Hepatocyte (in vitro differentiated cells): ENCODE measurements at regions not wholly inside any gene's neighbourhood (a gene's known extent, or its start where the extent isn't known, plus 50 kb on each side); places are given as distances from the start of the nearest gene placed in this dataset.

Experiments
- DNase-seq: peaks from one replicate; pipeline ENCODE4 v3.0.0-alpha.2; 2016; ENCODE audit warnings: low spot score
- H2AFZ ChIP-seq: fragments of 200-600 bp; sonication (generic); 2 replicates; pipeline ENCODE4 v1.6.0; 2016; ENCODE audit warnings: antibody characterized with exemption, mild to moderate bottlenecking
- H3K27ac ChIP-seq: fragments of 200-600 bp; sonication (generic); 2 replicates; pipeline ENCODE4 v1.5.1; 2016; ENCODE audit warnings: mild to moderate bottlenecking
- H3K27me3 ChIP-seq: fragments of 200-600 bp; sonication (generic); 2 replicates; pipeline ENCODE4 v1.6.1; 2016
- H3K36me3 ChIP-seq: fragments of 200-600 bp; sonication (generic); replicated peaks from 2 replicates; pipeline ENCODE4 v1.5.1; 2016; ENCODE audit warnings: low read depth; ENCODE audit not compliant: insufficient read depth
- H3K4me1 ChIP-seq: fragments of 200-600 bp; sonication (generic); 2 replicates; pipeline ENCODE4 v1.5.1; 2016; ENCODE audit warnings: mild to moderate bottlenecking, moderate library complexity; ENCODE audit not compliant: insufficient read depth
- H3K4me2 ChIP-seq: fragments of 200-600 bp; sonication (generic); 2 replicates; pipeline ENCODE4 v1.6.0; 2016
- H3K4me3 ChIP-seq: fragments of 200-600 bp; sonication (generic); 2 replicates; pipeline ENCODE4 v1.5.1; 2016; ENCODE audit warnings: mild to moderate bottlenecking
- H3K79me2 ChIP-seq: fragments of 200-600 bp; sonication (generic); 2 replicates; pipeline ENCODE4 v1.6.0; 2017; ENCODE audit warnings: mild to moderate bottlenecking
- H3K9me2 ChIP-seq: fragments of 200-600 bp; sonication (generic); replicated peaks from 2 replicates; pipeline ENCODE4 v1.6.0; 2017; ENCODE audit warnings: mild to moderate bottlenecking; ENCODE audit not compliant: insufficient read depth
- H3K9me3 ChIP-seq: fragments of 200-600 bp; sonication (generic); 2 replicates; pipeline ENCODE4 v1.5.1; 2016; ENCODE audit warnings: low read depth, mild to moderate bottlenecking
- H4K20me1 ChIP-seq: fragments of 200-600 bp; sonication (generic); 2 replicates; pipeline ENCODE4 v1.6.0; 2016; ENCODE audit warnings: mild to moderate bottlenecking; ENCODE audit not compliant: insufficient read depth, poor library complexity, severe bottlenecking
- CTCF ChIP-seq: fragments of 200-600 bp; sonication (generic); IDR thresholded peaks from 2 replicates; pipeline ENCODE4 v1.5.1; 2016; ENCODE audit warnings: antibody characterized with exemption, mild to moderate bottlenecking; ENCODE audit not compliant: poor library complexity
- EZH2 ChIP-seq: fragments of 200-600 bp; sonication (generic); IDR thresholded peaks from 2 replicates; pipeline ENCODE4 v1.6.1; 2016; ENCODE audit warnings: antibody characterized with exemption, mild to moderate bottlenecking, borderline replicate concordance
- EZH2phosphoT487 ChIP-seq: fragments of 200-600 bp; sonication (generic); IDR thresholded peaks from one replicate; pipeline ENCODE4 v1.6.1; 2018; ENCODE audit warnings: antibody characterized with exemption, mild to moderate bottlenecking, low read depth, moderate library complexity; ENCODE audit not compliant: unreplicated experiment, severe bottlenecking
- WGBS: methylation state at CpG from one replicate; pipeline ENCODE4 v1.1.6; 2016; ENCODE audit warnings: low lambda C conversion rate; ENCODE audit errors: missing lambda C conversion rate; 5-methylcytosine and 5-hydroxymethylcytosine counted together

- Histone ChIP-seq H3K27me3 (no peaks in the 10 kb centered on the region), H3K9me2 (no peaks in the 10 kb centered on the region), H3K27ac (no peak overlapping the region), H3K9me3 (no peaks in the 10 kb centered on the region), H2AFZ (no peak overlapping the region), H3K36me3 (no peaks in the 10 kb centered on the region), H3K79me2 (no peaks in the 10 kb centered on the region), H3K4me1 (no peaks in the 10 kb centered on the region), H4K20me1 (no peaks in the 10 kb centered on the region), H3K4me2 (no peak overlapping the region), H3K4me3 (no peak overlapping the region)
- no peak for TF ChIP-seq CTCF
- no peak for TF ChIP-seq EZH2phosphoT487
- no peak for TF ChIP-seq EZH2
- DNase-seq, result no peak
- 94% methylated on average over 4 of the region's 4 CpGs for WGBS
Measured at GRCh38 chr4:57448452-57448851, 338.3 kb upstream of the IGFBP7 start.

- Histone ChIP-seq H3K79me2 (no peaks in the 10 kb centered on the region), H3K4me2 (no peak overlapping the region), H3K27ac (no peak overlapping the region), H3K4me3 (no peak overlapping the region), H3K4me1 (no peaks in the 10 kb centered on the region), H3K27me3 (no peaks in the 10 kb centered on the region), H3K36me3 (no peaks in the 10 kb centered on the region), H2AFZ (no peak overlapping the region), H4K20me1 (no peaks in the 10 kb centered on the region), H3K9me3 (no peaks in the 10 kb centered on the region), H3K9me2 (no peaks in the 10 kb centered on the region)
- TF ChIP-seq EZH2phosphoT487 (no peak), CTCF (no peak), EZH2 (no peak)
- no peak for DNase-seq
- 83% methylated on average over 3 of the region's 3 CpGs for WGBS
Measured at GRCh38 chr4:57446266-57446665, 336.1 kb upstream of the IGFBP7 start.

- no peaks in the 10 kb centered on the region for H3K36me3 ChIP-seq
- no peaks in the 10 kb centered on the region for H3K79me2 ChIP-seq
- no peaks in the 10 kb centered on the region for H3K9me2 ChIP-seq
- no peaks in the 10 kb centered on the region for H3K27me3 ChIP-seq
- no peaks in the 10 kb centered on the region for H3K4me1 ChIP-seq
- TF ChIP-seq EZH2 (no peak), EZH2phosphoT487 (no peak), CTCF (no peak)
- H3K27ac ChIP-seq, result no peak overlapping the region
- H2AFZ ChIP-seq, result no peak overlapping the region
- H3K9me3 ChIP-seq, result no peaks in the 10 kb centered on the region
- no peak overlapping the region for H3K4me2 ChIP-seq
- no peak for DNase-seq
- H4K20me1 ChIP-seq, result no peaks in the 10 kb centered on the region
- no peak overlapping the region for H3K4me3 ChIP-seq
Measured at GRCh38 chr4:57445686-57446085, 335.5 kb upstream of the IGFBP7 start.

DNA sequence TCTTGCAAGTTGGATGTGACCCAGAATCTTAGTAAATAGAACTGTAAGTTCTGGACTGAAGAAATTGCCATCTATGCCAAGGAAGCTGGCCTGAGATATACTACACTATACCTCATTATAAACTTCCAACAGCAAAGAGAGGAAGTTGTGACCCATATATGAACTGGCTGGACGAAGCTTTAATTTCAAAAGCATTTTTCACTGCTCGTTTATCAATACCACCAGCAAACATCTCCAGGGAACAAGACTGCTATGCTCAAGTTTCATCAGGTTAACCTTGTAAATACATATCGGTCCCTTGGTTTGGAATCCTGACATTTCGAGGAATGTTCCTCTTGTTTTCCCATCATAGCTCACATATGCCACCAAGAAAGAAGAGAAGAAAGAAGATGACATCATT, 334.5 kb upstream of the IGFBP7 start:
- Histone ChIP-seq H3K4me3 (no peak overlapping the region), H3K79me2 (no peaks in the 10 kb centered on the region), H3K27me3 (no peaks in the 10 kb centered on the region), H3K4me2 (no peak overlapping the region), H3K9me3 (no peaks in the 10 kb centered on the region), H4K20me1 (no peaks in the 10 kb centered on the region), H3K27ac (no peak overlapping the region), H3K4me1 (no peaks in the 10 kb centered on the region), H3K36me3 (no peaks in the 10 kb centered on the region), H3K9me2 (no peaks in the 10 kb centered on the region), H2AFZ (no peak overlapping the region)
- no peak for DNase-seq
- WGBS, result 78% methylated on average over 4 of the region's 4 CpGs
- TF ChIP-seq EZH2phosphoT487 (no peak), CTCF (no peak), EZH2 (no peak)
